ENCODE measurements at regions not wholly inside any gene's neighbourhood (a gene's known extent, or its start where the extent isn't known, plus 50 kb on each side); places are given as distances from the start of the nearest gene placed in this dataset.
"Not testable (repeated sequence)": the region's sequence is repeated elsewhere in the genome, so short reads cannot be mapped to it uniquely, and the experiment has no call there.

DNA sequence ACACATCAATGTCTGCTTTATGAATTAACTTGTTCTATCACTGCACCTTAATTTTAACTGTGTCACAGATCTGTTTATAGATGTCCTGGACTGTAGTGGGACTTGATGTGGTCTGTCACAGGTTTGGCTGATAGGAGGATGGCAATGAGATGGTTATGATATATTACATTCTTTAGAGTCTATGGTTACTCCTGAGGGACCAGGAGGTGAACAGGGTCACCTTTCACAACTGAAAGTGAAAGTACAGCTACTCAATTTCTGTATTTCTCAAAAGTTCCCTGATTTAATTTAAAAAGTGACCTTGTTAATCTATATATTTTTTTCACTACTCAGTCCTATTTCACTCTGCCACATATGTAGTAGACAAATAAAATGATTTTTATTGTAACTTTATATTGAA is 1284.1 kb upstream of the GYPC start:
- no peak for DNase-seq (ENCODE audit: low spot score)

- DNase-seq (ENCODE audit: low spot score) = no peak
These were observed 1282.7 kb upstream of the GYPC start for GRCh38 chr2:125373293-125373692.

- DNase-seq (ENCODE audit: low spot score) = no peak
These were observed 1269.9 kb upstream of the GYPC start for GRCh38 chr2:125386074-125386473.

GRCh38 chr2:125397535-125398251 is 1258.3 kb upstream of the GYPC start:
- DNase-seq (ENCODE audit: low spot score) = no peak

DNA sequence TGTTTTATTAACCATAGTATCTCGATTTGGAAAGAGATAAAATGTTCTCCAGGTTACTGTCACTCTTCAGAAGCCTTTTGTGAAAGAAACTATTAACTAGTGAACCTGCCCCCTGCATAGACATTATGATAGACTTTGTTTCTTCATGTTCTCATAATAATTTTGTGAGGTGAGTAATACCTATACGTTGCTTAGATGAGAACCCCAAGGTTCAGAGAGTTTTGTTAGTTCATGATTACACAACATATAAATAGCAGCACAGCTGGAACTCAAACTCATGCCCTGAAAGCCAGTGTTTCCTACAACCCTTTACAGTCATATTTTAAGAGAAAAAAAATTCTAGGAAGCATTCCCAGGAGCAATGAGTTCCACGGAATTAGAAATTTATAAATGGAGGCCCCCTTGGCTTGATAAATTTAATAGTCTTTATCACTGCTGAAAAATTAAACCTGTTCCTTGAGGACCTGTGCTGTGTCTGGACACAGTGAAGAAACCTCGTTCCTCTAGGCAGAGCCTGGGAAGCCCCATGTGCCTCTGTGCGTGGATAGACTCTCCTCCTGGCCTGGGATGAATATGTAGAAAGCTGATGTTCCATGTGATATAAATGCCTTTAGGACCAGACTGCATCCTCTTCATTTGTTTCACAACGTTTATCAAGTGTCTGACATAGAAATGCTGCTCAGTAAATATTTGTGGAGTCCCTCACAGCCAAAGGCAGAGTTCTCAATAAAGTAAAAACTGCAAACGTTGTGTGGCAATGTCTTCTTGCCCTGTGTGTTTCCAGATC is 1257.0 kb upstream of the GYPC start:
- DNase-seq (ENCODE audit: low spot score) = no peak

DNA sequence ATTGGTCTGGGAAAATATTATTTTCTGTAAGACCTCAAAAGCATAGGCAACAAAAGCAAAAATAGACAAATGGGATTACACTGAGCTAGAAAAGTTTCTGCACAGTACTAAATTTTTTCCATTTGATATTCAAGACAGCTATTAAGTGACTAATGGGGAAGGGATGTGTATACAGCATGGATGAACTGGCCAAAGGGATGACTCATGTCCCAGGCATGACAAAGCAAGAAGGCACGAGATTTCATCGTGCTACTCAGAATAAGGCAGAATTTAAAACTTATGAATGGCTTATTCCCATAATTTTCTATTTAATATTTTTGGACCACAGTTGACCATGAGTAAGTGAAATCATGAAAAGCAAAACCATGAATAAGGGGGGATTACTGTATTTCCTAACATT is 1250.1 kb upstream of the GYPC start:
- DNase-seq (ENCODE audit: low spot score) = no peak

GRCh38 chr2:125408874-125409538 is 1247.0 kb upstream of the GYPC start:
- no peak for DNase-seq (ENCODE audit: low spot score)

DNA sequence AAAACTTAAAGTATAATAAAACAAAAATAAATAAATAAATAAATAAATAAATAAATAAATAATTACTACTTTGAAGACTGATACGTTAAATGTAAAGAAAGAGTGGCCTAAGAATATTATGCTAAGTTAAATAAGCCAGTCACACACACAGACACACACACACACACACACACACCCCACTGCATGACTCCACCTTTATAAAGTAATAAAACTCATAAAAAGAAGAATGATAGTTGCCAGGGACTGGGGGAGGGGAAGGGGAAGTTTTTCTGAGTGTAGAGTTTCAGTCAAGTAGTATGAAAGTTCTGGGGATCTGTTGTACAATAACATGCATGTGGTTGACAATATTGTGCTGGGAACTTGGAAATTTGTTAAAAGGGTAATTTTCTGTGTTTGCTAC is 1237.5 kb upstream of the GYPC start:
- DNase-seq (ENCODE audit: low spot score) = no peak

DNA sequence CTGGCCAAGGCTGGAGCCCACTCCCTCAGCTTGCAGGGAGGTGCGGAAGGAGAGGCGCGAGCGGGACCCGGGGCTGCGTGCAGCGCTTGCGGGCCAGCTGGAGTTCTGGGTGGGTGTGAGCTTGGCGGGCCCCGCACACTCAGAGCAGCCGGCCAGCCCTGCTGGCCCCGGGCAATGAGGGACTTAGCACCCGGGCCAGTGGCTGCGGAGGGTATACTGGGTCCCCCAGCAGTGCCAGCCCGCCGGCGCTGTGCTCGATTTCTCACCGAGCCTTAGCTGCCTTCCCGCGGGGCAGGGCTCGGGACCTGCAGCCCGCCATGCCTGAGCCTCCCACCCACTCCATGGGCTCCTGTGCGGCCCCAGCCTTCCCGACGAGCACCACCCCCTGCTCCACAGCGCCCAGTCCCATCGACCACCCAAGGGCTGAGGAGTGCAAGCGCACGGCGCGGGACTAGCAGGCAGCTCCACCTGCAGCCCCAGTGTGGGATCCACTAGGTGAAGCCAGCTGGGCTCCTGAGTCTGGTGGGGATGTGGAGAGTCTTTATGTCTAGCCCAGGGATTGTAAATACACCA is 1233.7 kb upstream of the GYPC start:
- not testable (repeated sequence) for DNase-seq (ENCODE audit: low spot score)

DNA sequence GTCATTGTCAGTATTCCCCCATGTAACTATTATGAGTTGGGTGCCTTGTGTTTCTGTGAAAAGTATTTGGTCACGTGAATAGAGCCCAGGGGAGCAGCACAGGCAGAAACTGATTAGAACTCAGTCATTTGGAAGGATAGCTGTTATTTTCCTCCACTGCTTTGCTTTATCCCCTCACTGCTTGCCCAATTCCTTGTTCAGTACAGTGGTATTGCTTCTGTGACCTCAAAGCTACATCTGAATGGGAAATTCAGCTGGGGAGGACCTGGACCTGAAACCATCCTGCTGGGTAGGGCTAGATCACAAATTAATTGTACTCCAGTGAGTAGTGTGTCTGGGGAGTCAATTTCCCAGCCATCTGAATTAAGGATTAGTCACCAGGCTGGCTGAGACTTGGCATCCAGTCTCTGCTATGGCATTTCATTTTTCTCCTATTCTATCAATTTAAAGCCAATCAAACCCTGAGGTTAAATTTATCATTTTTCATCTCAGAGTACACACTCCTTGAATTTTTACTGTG is 1231.6 kb upstream of the GYPC start:
- DNase-seq (ENCODE audit: low spot score) = no peak

GRCh38 chr2:125427721-125428315 is 1228.1 kb upstream of the GYPC start:
- DNase-seq (ENCODE audit: low spot score) = no peak

DNA sequence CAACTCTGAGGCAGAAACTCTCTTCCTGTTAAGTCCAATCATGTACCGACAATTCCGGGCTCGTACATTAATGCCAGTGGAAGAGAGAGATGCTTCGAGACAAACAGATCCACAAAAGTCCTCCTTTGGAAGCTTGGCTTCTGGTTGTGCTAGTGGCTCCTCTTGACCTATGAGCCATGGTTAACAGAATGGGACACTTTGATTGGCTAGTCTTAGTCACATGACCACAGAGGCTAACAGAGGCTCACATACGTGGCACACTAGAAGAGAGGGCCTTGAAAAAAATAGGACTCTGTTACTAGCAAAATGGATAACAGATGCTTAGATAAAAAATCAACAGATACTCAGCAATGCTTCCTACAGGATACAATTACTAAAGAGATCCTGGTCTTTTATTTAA is 1211.9 kb upstream of the GYPC start:
- DNase-seq (ENCODE audit: low spot score) = no peak

- no peak for DNase-seq (ENCODE audit: low spot score)
These were observed 1210.5 kb upstream of the GYPC start for GRCh38 chr2:125445495-125445894.

DNA sequence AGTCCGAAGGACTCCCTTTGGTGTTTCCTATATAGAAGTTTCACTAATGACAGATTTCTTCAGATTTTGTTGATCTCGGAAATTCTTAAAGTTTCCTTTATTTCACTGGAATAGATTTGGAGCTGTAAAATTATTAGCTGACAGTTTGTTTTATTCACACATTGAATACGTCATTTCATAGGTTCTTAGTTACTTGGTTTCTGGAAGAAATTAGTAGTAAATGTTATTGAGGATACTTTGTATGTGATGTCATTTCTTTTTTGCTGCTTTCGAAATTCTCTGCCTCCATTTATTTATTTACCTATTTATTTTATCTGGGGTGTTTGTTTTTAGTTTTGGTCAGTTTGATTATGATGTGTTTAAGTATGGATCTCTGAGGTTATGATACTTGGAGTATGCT is 1205.9 kb upstream of the GYPC start:
- no peak for DNase-seq (ENCODE audit: low spot score)

GRCh38 chr2:125455110-125455509 is 1200.8 kb upstream of the GYPC start:
- DNase-seq (ENCODE audit: low spot score) = no peak

DNA sequence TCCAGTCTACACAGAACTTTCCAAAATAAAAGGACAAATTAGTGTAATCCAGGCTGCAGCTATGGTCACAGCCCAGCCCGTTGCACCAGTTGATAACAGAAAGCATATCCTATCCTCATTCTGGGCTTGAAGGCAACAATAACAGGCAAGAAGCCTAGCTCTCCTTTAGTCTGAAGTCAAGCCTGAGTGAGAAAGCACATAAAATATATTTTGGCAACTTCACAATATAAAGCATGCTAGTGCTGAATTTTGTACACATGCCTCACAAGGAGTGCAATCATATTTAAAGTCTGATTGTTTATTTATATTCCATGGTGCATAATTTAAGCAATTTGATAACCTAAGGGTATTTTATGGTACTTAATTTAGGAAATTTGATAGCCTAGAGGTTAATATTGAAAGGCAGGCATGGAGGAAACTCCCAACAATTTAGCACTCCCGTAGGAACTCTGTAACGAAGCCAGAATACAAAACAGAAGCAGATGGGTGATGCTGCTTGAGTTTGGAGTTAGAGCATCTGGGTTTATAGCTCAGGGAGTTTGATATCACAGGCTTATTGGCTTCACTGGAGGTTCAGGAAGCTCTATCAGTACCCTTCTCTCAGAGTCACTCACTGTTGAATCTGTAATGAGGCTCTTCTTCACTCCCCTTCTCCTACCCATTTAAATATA is 1199.1 kb upstream of the GYPC start:
- DNase-seq (ENCODE audit: low spot score) = no peak

- DNase-seq (ENCODE audit: low spot score) = no peak
These were observed 1184.0 kb upstream of the GYPC start for GRCh38 chr2:125471963-125472362.

DNA sequence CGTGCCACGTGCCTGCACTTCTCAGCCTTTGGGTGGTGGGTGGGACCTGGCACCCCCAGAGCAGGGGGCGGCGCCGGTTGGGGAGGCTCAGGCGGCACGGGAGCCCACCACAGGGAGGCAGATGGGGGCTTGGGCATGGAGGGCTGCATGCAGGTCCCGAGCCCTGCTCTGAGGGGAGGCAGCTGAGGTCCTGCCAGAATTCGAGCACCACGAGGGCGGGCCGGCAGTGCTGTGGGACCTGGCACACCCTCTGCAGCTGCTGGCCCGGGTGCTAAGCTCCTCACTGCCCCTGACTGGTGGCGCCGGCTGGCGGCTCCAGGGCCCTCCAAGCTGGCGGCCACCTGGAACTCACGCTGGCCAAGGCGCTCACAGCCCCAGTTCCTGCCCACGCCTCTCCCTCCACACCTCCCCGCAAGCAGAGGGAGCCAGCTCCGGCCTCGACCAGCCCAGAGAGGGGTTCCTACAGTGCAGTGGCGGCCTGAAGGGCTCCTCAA is 1176.8 kb upstream of the GYPC start:
- no peak for DNase-seq (ENCODE audit: low spot score)

GRCh38 chr2:125490308-125490707 is 1165.7 kb upstream of the GYPC start:
- DNase-seq (ENCODE audit: low spot score) = no peak

DNA sequence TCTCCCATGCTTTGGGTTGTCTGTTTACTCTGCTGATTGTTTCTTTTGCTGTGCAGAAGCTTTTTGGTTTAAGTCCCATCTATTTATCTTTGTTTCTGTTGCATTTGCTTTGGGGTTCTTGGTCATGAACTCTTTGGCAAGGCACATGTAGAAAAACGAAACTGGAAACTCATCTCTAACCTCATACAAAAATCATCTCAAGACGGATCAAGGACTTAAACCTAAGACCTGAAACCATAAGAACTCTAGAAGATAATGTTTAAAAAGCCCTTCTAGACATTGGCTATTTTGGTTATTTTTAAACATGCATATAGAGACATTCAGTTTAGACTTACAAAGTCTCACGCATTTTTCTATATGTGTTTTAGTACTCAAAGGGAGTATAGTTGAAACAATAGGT is 1164.3 kb upstream of the GYPC start:
- no peak for DNase-seq (ENCODE audit: low spot score)

DNA sequence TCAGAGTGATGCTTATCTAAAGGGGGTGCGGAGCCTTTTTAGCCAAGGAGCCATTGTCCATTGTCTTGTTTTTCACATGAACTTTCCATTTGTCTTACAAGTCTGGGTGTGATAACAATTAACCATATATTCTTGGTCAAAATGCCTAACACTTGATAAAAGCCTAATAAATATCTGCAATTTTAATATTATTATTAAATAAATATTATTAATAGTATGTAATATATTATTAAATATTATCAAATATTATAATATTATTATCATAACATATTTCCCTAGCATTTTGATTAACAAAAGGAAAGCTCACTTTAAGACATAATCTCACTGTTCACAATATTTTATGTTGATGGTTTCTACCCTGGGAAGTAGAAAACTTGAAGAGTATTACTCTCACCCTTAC is 1143.6 kb upstream of the GYPC start:
- DNase-seq (ENCODE audit: low spot score) = no peak

Measured in germinal center (tissue), 1 donor.